ENCODE measurements at regions not wholly inside any gene's neighbourhood (a gene's known extent, or its start where the extent isn't known, plus 50 kb on each side); places are given as distances from the start of the nearest gene placed in this dataset.

DNA sequence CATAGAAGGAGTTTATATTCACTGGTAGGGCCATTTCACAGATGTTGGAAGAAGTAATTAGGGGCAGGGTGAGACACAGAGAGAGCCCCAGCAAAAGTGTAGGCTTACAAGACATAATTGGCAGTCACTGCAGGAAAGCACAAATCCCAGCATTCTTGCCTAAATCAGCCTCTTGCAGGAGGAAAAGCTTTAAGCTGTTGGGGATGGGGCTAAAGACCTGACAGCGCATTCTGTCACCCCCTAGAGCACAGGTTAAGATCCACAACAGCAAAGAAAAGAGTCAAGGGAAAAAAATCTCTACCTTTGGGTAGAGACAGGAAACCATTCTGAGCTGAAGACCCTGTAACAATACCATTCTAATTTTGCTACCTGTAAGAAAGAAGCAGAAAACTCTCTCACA is 409.0 kb downstream of the DAD1 start:
- H3K4me2 ChIP-seq (ENCODE audit: low read length), result 0 out of 2 replicates have a peak overlapping the region, but pooled peaks have one; percentile 0
- peak overlapping the region; percentile 98 for H3K27ac ChIP-seq (ENCODE audit: low read length)
- no peaks in the 10 kb centered on the region for H3K27me3 ChIP-seq (ENCODE audit: low read depth, low read length)
- no peaks in the 10 kb centered on the region for H3K9me3 ChIP-seq (ENCODE audit: insufficient read depth, low read length)
- no peak for TF ChIP-seq EZH2phosphoT487 (IDR thresholded peaks at IDR 0.05; ENCODE audit: low read depth)
- peak; percentile 32 for TF ChIP-seq CTCF (IDR thresholded peaks at IDR 0.05; ENCODE audit: low read depth, low read length)
- no peaks in the 10 kb centered on the region for H3K36me3 ChIP-seq (replicated peaks; ENCODE audit: low read depth, low read length)
- peak overlapping the region; percentile 74; the same call in 1 of the 2 replicates for H3K9ac ChIP-seq (ENCODE audit: low read length)
- H4K20me1 ChIP-seq (ENCODE audit: insufficient read depth, low read length), result no peaks in the 10 kb centered on the region
- no peaks in the 10 kb centered on the region for H3K79me2 ChIP-seq (ENCODE audit: low read length)
- H3K4me3 ChIP-seq (ENCODE audit: low read length), result no peak overlapping the region
- peaks cover 98% of the 10 kb centered on the region for H3K4me1 ChIP-seq (ENCODE audit: low read length)
- H2AFZ ChIP-seq (ENCODE audit: low read depth, low read length), result 0 out of 2 replicates have a peak overlapping the region, but pooled peaks have one; percentile 20

DNA sequence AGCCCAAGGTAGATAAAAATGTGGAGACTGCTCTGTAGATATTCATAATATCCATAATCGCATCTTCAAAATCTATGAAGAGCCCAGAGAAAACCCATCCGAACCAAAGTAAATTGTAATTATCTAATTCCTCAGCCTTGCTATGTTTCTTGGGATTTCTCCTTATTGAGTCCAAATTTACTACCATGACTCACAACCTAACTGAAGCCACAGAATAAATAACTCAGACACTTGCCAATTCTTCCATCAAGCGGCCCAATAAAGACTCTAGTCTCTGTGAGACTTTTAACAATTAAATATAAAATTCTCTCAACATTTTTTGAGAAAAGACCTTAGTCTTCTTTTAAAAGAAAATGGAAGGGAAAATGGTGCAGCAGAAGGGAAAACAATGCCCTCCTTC is 409.8 kb downstream of the DAD1 start:
- peak overlapping the region; percentile 50 for H3K4me2 ChIP-seq (ENCODE audit: low read length)
- no peak overlapping the region for H3K4me3 ChIP-seq (ENCODE audit: low read length)
- H3K36me3 ChIP-seq (replicated peaks; ENCODE audit: low read depth, low read length), result peaks cover 4% of the 10 kb centered on the region
- H2AFZ ChIP-seq (ENCODE audit: low read depth, low read length), result no peak overlapping the region
- H3K79me2 ChIP-seq (ENCODE audit: low read length), result no peaks in the 10 kb centered on the region
- no peaks in the 10 kb centered on the region for H3K9me3 ChIP-seq (ENCODE audit: insufficient read depth, low read length)
- peaks cover 97% of the 10 kb centered on the region for H3K4me1 ChIP-seq (ENCODE audit: low read length)
- H4K20me1 ChIP-seq (ENCODE audit: insufficient read depth, low read length), result no peaks in the 10 kb centered on the region
- peak overlapping the region; percentile 98 for H3K27ac ChIP-seq (ENCODE audit: low read length)
- no peak for TF ChIP-seq EZH2phosphoT487 (IDR thresholded peaks at IDR 0.05; ENCODE audit: low read depth)
- TF ChIP-seq CTCF (IDR thresholded peaks at IDR 0.05; ENCODE audit: low read depth, low read length), result no peak
- H3K27me3 ChIP-seq (ENCODE audit: low read depth, low read length), result no peaks in the 10 kb centered on the region
- H3K9ac ChIP-seq (ENCODE audit: low read length), result peak overlapping the region; percentile 74; the same call in 1 of the 2 replicates

GRCh38 chr14:22178333-22178839 is 410.6 kb downstream of the DAD1 start:
- Histone ChIP-seq H2AFZ (ENCODE audit: low read depth, low read length) (no peak overlapping the region), H3K36me3 (replicated peaks; ENCODE audit: low read depth, low read length) (peaks cover 12% of the 10 kb centered on the region), H3K4me3 (ENCODE audit: low read length) (peak overlapping the region; percentile 7; the same call in 1 of the 2 replicates), H3K9ac (ENCODE audit: low read length) (peak overlapping the region; percentile 74), H4K20me1 (ENCODE audit: insufficient read depth, low read length) (no peaks in the 10 kb centered on the region), H3K4me1 (ENCODE audit: low read length) (peaks cover 97% of the 10 kb centered on the region), H3K27me3 (ENCODE audit: low read depth, low read length) (no peaks in the 10 kb centered on the region), H3K4me2 (ENCODE audit: low read length) (peak overlapping the region; percentile 50), H3K9me3 (ENCODE audit: insufficient read depth, low read length) (no peaks in the 10 kb centered on the region), H3K79me2 (ENCODE audit: low read length) (no peaks in the 10 kb centered on the region), H3K27ac (ENCODE audit: low read length) (peak overlapping the region; percentile 98)
- no peak for TF ChIP-seq EZH2phosphoT487 (IDR thresholded peaks at IDR 0.05; ENCODE audit: low read depth)
- no peak for TF ChIP-seq CTCF (IDR thresholded peaks at IDR 0.05; ENCODE audit: low read depth, low read length)

- H3K9me3 ChIP-seq (ENCODE audit: insufficient read depth, low read length), result no peaks in the 10 kb centered on the region
- H3K27ac ChIP-seq (ENCODE audit: low read length), result peak overlapping the region; percentile 98
- no peaks in the 10 kb centered on the region for H4K20me1 ChIP-seq (ENCODE audit: insufficient read depth, low read length)
- H3K9ac ChIP-seq (ENCODE audit: low read length), result peak overlapping the region; percentile 74; the same call in 1 of the 2 replicates
- peaks cover 15% of the 10 kb centered on the region for H3K36me3 ChIP-seq (replicated peaks; ENCODE audit: low read depth, low read length)
- no peak overlapping the region for H2AFZ ChIP-seq (ENCODE audit: low read depth, low read length)
- peak overlapping the region; percentile 50 for H3K4me2 ChIP-seq (ENCODE audit: low read length)
- peaks cover 97% of the 10 kb centered on the region for H3K4me1 ChIP-seq (ENCODE audit: low read length)
- peak overlapping the region; percentile 7; the same call in 1 of the 2 replicates for H3K4me3 ChIP-seq (ENCODE audit: low read length)
- TF ChIP-seq CTCF (IDR thresholded peaks at IDR 0.05; ENCODE audit: low read depth, low read length) (no peak), EZH2phosphoT487 (IDR thresholded peaks at IDR 0.05; ENCODE audit: low read depth) (no peak)
- no peaks in the 10 kb centered on the region for H3K79me2 ChIP-seq (ENCODE audit: low read length)
- H3K27me3 ChIP-seq (ENCODE audit: low read depth, low read length), result no peaks in the 10 kb centered on the region
Measured at GRCh38 chr14:22177870-22178269, 411.2 kb downstream of the DAD1 start.

All from OCI-LY3 (cell line).